Ovary (tissue), 3 donors: ENCODE measurements at regions not wholly inside any gene's neighbourhood (a gene's known extent, or its start where the extent isn't known, plus 50 kb on each side); places are given as distances from the start of the nearest gene placed in this dataset.

Experiments used
- EP300 ChIP-seq: sonication (generic); formaldehyde crosslinking; IDR thresholded peaks from one replicate; pipeline ENCODE4 v1.6.1; 2017; ENCODE audit warnings: antibody characterized with exemption
- TF ChIP-seq, protein P1 (sequence below), 3 donors: fragments of 450-650 bp in 2 of 3; fragments of 200-600 bp in 1 of 3; IDR thresholded peaks; one replicate each; pipeline versions ENCODE4 v1.5.1 to v1.8.0; 2016 to 2022; ENCODE audit warnings: antibody characterized with exemption in 3 of 3, mild to moderate bottlenecking in 1 of 3
- donor health status: DM: no; HTN: no; CAD: no.

DNA sequence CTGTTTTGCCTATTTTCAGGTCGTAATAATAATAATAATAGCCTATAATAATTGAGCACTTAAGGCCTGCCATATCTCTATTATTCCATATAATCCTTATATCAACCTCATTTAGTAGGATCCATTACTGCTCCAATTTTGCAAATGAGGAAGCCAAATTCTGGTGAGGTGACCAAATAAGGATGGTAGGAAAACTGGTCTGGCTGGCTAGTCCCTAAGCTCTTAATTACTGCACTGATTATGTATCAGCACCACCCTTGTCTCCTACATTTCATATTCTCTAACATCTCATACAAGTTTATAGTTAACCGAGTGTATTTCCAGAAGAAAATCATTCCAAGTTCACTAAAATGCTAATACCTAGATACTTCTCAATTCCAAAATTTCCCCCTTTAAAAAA lies 166.5 kb upstream of the RGMB start:
- TF ChIP-seq, protein P1, sequence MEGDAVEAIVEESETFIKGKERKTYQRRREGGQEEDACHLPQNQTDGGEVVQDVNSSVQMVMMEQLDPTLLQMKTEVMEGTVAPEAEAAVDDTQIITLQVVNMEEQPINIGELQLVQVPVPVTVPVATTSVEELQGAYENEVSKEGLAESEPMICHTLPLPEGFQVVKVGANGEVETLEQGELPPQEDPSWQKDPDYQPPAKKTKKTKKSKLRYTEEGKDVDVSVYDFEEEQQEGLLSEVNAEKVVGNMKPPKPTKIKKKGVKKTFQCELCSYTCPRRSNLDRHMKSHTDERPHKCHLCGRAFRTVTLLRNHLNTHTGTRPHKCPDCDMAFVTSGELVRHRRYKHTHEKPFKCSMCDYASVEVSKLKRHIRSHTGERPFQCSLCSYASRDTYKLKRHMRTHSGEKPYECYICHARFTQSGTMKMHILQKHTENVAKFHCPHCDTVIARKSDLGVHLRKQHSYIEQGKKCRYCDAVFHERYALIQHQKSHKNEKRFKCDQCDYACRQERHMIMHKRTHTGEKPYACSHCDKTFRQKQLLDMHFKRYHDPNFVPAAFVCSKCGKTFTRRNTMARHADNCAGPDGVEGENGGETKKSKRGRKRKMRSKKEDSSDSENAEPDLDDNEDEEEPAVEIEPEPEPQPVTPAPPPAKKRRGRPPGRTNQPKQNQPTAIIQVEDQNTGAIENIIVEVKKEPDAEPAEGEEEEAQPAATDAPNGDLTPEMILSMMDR (IDR thresholded peaks at IDR 0.05) = no peak
- no peak for TF ChIP-seq EP300
